Kidney (tissue), 13 donors: ENCODE measurements at regions not wholly inside any gene's neighbourhood (a gene's known extent, or its start where the extent isn't known, plus 50 kb on each side); places are given as distances from the start of the nearest gene placed in this dataset.

Source experiments
- DNase-seq, 5 donors: peaks; one replicate each; pipeline ENCODE4 v3.0.0-alpha.2; 2013 to 2020
- FAIRE-seq: peaks from 2 replicates; lab custom pipeline; 2012; peaks lifted over from hg19 to GRCh38; lab: Jason Lieb, UNC
- H3K27ac ChIP-seq, 2 donors: one replicate each; pipeline ENCODE4 v1.7.0; 2013; ENCODE audit warnings: low read depth in 2 of 2, low read length in 2 of 2, inconsistent platforms in 1 of 2
- H3K27me3 ChIP-seq: one replicate; pipeline ENCODE4 v1.7.1; 2013; ENCODE audit warnings: low read length, inconsistent platforms; ENCODE audit not compliant: control insufficient read depth, insufficient read depth
- H3K36me3 ChIP-seq, 3 donors: one replicate each; pipeline versions ENCODE4 v1.7.0 to v1.7.1; 2013; ENCODE audit warnings: low read length in 3 of 3, control low read depth in 1 of 3, inconsistent platforms in 1 of 3; ENCODE audit not compliant: insufficient read depth in 3 of 3, control insufficient read depth in 2 of 3
- H3K4me1 ChIP-seq, 3 donors: one replicate each; pipeline versions ENCODE4 v1.7.0 to v1.7.1; 2013; ENCODE audit warnings: low read length in 3 of 3, inconsistent platforms in 1 of 3, low read depth in 1 of 3; ENCODE audit not compliant: control insufficient read depth in 2 of 3, insufficient read depth in 2 of 3
- H3K4me3 ChIP-seq, 3 donors: one replicate each; pipeline versions ENCODE4 v1.7.0 to v1.8.1; 2013; ENCODE audit warnings: low read length in 3 of 3, control low read depth in 1 of 3, inconsistent platforms in 1 of 3
- H3K9ac ChIP-seq, 3 donors: one replicate each; pipeline versions ENCODE4 v1.7.0 to v1.7.1; 2013; ENCODE audit warnings: low read length in 3 of 3, control low read depth in 1 of 3, inconsistent platforms in 1 of 3
- H3K9me3 ChIP-seq, 3 donors: one replicate each; pipeline versions ENCODE4 v1.7.0 to v1.7.1; 2013; ENCODE audit warnings: low read length in 3 of 3, control low read depth in 1 of 3, inconsistent platforms in 1 of 3; ENCODE audit not compliant: control insufficient read depth in 2 of 3, insufficient read depth in 1 of 3
- CTCF ChIP-seq: IDR thresholded peaks from 3 replicates; pipeline ENCODE4 v1.5.1; 2012; ENCODE audit warnings: mild to moderate bottlenecking, moderate library complexity, borderline replicate concordance; ENCODE audit not compliant: insufficient read depth; ENCODE audit errors: extremely low read depth
- intact Hi-C: fragments of 100-400 bp; cut with DNase I; formaldehyde crosslinking; loops from one replicate; pipeline ENCODE4 v1.11.1; 2022
- donor health status: control.
- donor health status: control.
- donor health status: control.
- donor health status: control.
- donor health status: control.
- donor health status: DM: yes; HTN: yes; CAD: no.
- donor health status: Normal renal cell carcinoma (clear cell type).

- Histone ChIP-seq H3K36me3 (no peaks in the 10 kb centered on the region), H3K27ac (no peak overlapping the region), H3K27me3 (no peaks in the 10 kb centered on the region), H3K9ac (no peak overlapping the region), H3K4me3 (no peak overlapping the region), H3K9me3 (no peaks in the 10 kb centered on the region), H3K4me1 (no peaks in the 10 kb centered on the region)
- intact Hi-C loops: no loop called here
- no peak for FAIRE-seq
- TF ChIP-seq CTCF: no peak
- DNase-seq: peak in 1 of 5 donors; percentile 3
Measured at GRCh38 chr9:18059447-18059846, 414.5 kb upstream of the ADAMTSL1 start.

GRCh38 chr9:18060269-18060934 is 413.6 kb upstream of the ADAMTSL1 start:
- no peaks in the 10 kb centered on the region for H3K4me1 ChIP-seq
- H3K27me3 ChIP-seq: no peaks in the 10 kb centered on the region
- intact Hi-C loops: no loop called here
- H3K4me3 ChIP-seq: no peak overlapping the region
- H3K27ac ChIP-seq: no peak overlapping the region
- no peaks in the 10 kb centered on the region for H3K36me3 ChIP-seq
- H3K9ac ChIP-seq: no peak overlapping the region
- no peaks in the 10 kb centered on the region for H3K9me3 ChIP-seq
- no peak for TF ChIP-seq CTCF
- FAIRE-seq (no peak), DNase-seq (no peak)

DNA sequence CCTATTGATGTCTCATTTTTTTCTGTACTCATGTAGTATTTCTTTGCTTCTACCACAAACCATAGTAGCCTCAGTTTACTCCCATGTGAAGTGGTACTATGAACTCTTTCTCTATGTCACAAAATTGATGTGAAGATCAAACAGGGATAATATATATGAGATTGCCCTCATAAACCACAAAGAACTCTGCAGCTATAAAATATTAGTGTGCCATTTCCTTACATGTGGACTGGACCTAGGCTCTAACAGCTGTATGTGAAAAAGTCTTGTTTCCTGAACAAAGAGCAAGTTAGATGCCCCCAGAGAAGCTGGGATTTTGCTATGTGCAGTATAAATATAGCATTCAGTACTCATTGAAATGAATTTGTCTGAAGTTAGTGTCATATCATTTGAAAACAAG is 412.6 kb upstream of the ADAMTSL1 start:
- Histone ChIP-seq H3K4me1 (no peaks in the 10 kb centered on the region), H3K9me3 (no peaks in the 10 kb centered on the region), H3K9ac (no peak overlapping the region), H3K27ac (no peak overlapping the region), H3K4me3 (no peak overlapping the region), H3K36me3 (no peaks in the 10 kb centered on the region), H3K27me3 (no peaks in the 10 kb centered on the region)
- TF ChIP-seq CTCF: no peak
- no peak for FAIRE-seq
- no peak for DNase-seq
- intact Hi-C loops: no loop called here

GRCh38 chr9:18061856-18062255 is 412.1 kb upstream of the ADAMTSL1 start:
- Histone ChIP-seq H3K4me1 (no peaks in the 10 kb centered on the region), H3K4me3 (no peak overlapping the region), H3K9me3 (no peaks in the 10 kb centered on the region), H3K9ac (no peak overlapping the region), H3K27ac (no peak overlapping the region), H3K27me3 (no peaks in the 10 kb centered on the region), H3K36me3 (no peaks in the 10 kb centered on the region)
- DNase-seq (no peak), FAIRE-seq (no peak)
- TF ChIP-seq CTCF: no peak
- intact Hi-C loops: no loop called here
